Epithelial cell of esophagus (primary cell): ENCODE measurements at regions not wholly inside any gene's neighbourhood (a gene's known extent, or its start where the extent isn't known, plus 50 kb on each side); places are given as distances from the start of the nearest gene placed in this dataset.

ENCODE experiments used
- DNase-seq: peaks from one replicate; pipeline ENCODE4 v3.0.0; 2010; ENCODE audit warnings: low read depth
- H3K4me3 ChIP-seq: 2 replicates; pipeline ENCODE4 v1.5.1; 2011; ENCODE audit warnings: mild to moderate bottlenecking, low read length, control low read depth
- TF ChIP-seq, protein P1 (sequence below): IDR thresholded peaks from 2 replicates; pipeline ENCODE4 v1.5.1; 2011; ENCODE audit warnings: low read depth, mild to moderate bottlenecking, low read length, control low read depth, inconsistent platforms; ENCODE audit not compliant: insufficient read depth; ENCODE audit errors: missing control alignments

DNA sequence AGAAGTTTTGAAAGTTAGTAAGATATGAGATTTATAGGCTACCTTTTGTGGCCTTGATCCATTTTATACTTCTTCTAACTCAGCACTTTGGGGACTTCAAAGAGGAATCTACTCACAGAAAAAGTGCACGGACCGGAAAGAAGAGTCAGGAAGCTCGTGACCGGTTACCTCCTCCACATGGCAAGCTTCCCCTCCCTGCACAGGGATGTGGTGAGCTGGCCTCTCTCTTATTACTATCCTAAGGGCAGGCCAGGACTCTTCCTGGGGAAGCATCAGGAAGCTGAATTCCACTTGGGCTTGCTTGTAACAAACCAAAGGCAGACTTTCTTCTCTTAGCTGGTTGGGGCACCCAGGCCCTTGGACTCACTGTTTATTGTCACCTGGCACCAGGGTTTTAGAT lies 170.8 kb upstream of the GLI3 start:
- DNase-seq: peak; percentile 66
- TF ChIP-seq, protein P1, sequence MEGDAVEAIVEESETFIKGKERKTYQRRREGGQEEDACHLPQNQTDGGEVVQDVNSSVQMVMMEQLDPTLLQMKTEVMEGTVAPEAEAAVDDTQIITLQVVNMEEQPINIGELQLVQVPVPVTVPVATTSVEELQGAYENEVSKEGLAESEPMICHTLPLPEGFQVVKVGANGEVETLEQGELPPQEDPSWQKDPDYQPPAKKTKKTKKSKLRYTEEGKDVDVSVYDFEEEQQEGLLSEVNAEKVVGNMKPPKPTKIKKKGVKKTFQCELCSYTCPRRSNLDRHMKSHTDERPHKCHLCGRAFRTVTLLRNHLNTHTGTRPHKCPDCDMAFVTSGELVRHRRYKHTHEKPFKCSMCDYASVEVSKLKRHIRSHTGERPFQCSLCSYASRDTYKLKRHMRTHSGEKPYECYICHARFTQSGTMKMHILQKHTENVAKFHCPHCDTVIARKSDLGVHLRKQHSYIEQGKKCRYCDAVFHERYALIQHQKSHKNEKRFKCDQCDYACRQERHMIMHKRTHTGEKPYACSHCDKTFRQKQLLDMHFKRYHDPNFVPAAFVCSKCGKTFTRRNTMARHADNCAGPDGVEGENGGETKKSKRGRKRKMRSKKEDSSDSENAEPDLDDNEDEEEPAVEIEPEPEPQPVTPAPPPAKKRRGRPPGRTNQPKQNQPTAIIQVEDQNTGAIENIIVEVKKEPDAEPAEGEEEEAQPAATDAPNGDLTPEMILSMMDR: no peak
- H3K4me3 ChIP-seq: no peak overlapping the region

DNA sequence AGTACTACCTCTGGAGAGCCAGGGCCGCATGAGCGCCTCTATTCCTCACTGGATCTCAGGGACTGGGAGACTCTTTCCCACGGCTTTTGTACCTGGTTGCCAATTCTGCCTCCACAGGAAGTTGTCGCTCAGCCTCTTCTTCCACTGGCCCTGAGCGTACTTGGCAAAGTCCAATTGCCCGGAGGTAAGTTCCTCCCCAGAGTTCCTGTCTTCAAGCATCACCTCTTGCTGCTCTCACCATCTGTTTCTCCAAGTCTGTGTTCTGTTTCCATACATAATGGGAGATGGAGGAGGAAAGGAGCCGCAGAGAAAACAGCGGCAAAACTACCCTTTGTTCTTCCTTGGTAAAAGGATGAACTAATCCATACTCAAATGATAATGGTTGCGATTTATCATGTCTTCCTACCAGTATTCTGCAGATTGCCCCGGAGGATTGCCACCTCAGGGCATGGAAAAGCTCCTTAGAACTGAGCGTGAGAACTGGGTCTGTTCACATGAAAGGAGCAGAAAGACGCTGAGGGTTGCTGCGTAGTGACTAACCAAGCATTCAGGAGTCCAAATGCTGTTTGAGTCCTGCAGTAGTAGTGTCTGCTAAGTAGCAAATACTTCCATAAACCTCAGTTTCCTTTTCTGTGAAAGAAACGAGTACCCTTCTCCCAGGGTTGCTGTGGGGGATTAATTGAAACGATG lies 170.2 kb upstream of the GLI3 start:
- TF ChIP-seq, protein P1: no peak

DNA sequence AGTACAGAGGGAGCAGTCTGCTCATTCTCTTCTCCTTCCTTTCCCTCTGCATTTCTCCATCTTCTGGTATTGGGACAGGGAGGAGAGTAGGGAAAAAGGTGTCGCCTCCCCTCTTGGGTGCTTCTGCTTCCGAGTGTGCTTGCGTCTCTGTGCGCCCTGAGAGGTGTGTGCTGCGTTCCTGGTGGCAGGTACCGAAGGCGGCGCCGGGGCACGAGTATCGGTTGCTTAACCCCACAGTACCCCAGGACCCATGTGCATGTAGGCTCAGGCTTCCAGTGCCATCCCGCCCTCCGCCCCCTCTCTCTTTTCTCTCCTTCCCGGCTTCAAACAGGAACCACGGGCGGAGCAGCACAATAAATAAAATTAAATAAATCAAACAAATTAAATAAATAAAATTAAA lies 169.3 kb upstream of the GLI3 start:
- no peak overlapping the region for H3K4me3 ChIP-seq
- TF ChIP-seq, protein P1: no peak

More for the DNA sequence above, 170.2 kb upstream of the GLI3 start:
- no peak for DNase-seq
- H3K4me3 ChIP-seq: no peak overlapping the region

DNA sequence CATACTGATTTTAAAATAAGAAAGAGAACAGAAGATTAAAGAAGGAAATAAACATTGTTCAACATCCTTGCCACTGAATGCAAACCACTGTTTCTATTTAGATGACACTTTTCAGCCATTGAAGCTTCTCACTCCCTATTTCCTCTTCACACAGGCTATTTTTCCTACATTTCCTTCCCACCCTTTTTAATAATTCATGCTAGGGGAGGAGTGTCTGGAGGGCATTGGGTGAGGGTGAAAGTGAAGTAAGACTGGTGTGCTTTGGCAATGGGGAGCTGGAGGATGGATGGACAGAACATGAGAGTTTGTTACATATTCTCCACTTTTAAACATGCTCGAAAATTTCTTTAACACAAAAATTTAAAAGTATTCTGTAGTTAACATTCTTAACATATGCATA lies 168.8 kb upstream of the GLI3 start:
- TF ChIP-seq, protein P1: no peak
- DNase-seq: no peak
- H3K4me3 ChIP-seq: no peak overlapping the region

More for the DNA sequence above, 169.3 kb upstream of the GLI3 start:
- no peak for DNase-seq

DNA sequence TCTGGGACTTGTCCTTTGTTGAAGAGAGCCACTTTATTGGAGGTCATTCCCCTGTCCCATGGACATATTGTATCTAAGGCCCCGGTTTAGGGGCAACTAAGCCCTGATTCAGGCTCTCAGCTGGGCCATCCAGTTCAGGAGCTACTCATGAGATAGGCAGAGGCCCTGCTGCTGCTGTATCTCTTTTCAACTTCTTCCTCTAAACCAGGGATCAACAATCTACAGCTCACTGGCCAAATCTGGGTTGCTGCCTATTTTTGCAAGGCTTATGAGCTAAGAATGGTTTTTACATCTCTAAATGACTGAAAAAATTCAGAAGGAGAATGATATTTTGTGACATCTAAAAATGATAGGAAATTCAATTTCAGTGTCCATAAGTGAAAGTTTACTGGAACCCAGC lies 166.8 kb upstream of the GLI3 start:
- no peak for DNase-seq
- TF ChIP-seq, protein P1: no peak
- no peak overlapping the region for H3K4me3 ChIP-seq

DNA sequence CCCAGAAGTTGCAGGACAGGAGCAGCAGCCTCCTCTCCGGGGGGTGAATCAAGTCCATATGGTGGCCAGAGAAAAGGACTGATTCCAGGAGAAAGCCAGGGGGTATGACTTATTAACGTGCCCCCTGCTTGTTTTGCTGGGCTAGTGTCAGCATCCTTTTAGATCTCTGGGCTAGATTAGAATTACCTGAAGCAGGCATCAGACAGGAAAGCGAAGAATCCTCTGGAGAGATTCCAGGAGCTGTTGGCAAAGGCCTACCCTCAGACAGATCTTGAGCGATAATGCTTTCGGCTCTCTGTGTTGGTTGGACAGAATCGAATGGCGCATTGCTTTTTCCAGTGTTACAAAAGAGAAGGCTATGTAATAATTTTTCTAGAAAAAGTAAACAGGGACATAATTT lies 164.0 kb upstream of the GLI3 start:
- TF ChIP-seq, protein P1: no peak

DNA sequence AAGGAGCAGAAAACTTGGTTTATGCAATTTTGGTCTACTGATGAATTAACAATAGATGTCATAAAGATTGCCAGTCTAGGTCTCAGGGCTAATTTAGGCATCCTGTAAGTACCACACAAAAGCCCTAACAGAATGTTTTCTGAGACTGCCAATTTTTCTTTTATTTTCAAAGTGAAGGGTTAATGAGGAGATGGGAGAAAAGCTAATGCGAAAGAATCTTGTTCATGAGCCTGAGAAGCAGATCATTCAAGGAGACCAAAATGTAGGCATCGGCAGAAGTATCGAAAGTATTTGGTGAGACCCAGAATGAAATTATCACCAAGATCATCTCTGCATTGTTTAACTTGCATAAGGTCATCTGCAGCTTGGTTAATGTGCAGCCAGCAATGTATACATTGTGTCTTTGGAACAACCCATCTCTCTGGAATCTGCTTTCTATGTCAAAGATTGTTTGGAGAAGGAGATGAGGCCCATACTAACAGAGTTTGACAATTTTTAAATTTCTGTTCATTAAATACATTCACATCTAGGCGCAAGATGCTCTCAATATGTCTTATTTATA lies 163.3 kb upstream of the GLI3 start:
- TF ChIP-seq, protein P1: no peak
- DNase-seq: no peak

More for the DNA sequence above, 164.0 kb upstream of the GLI3 start:
- no peak overlapping the region for H3K4me3 ChIP-seq
- DNase-seq: no peak

More for the DNA sequence above, 163.3 kb upstream of the GLI3 start:
- H3K4me3 ChIP-seq: no peak overlapping the region
